ENCODE measurements at regions not wholly inside any gene's neighbourhood (a gene's known extent, or its start where the extent isn't known, plus 50 kb on each side); places are given as distances from the start of the nearest gene placed in this dataset.
A peak's percentile ranks its signal among the peaks of the same experiment; 100 is the strongest.

DNA sequence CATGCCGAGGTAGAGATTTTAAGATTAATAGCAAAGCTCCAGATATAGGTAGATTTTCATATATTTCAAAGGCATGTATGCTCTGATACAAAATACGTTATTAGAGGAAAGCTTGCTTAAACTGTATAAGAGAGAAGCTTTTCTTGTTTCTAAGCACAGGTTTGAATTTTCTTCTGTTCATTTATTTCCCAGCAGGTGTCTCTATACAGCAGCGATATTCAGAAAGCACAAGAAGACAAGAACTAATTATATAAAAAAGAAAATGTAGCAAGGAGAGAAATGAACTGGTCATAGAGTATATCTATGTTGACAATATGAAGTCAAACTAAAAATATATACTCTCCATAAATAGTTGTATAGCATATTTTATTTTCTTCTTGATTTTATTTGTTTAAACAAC is 307.4 kb upstream of the NOVA1 start:
- Histone ChIP-seq H3K4me3 (ENCODE audit: low read depth, low read length) (no peak overlapping the region), H3K36me3 (ENCODE audit: control insufficient read depth, insufficient read depth, low read length) (no peaks in the 10 kb centered on the region), H3K9me3 (ENCODE audit: control insufficient read depth, insufficient read depth, low read length) (peaks cover 3% of the 10 kb centered on the region), H3K27ac (ENCODE audit: low read depth, low read length) (no peak overlapping the region), H3K27me3 (ENCODE audit: control insufficient read depth, insufficient read depth, low read length) (no peaks in the 10 kb centered on the region), H3K4me1 (ENCODE audit: control insufficient read depth, insufficient read depth, low read length) (no peaks in the 10 kb centered on the region)
- peak in 4 of 6 donors; percentile 13 to 87 (median 24) for DNase-seq (ENCODE audit: low read depth in 4 of 6, low spot score in 6 of 6)
- WGBS (ENCODE audit: insufficient coverage) = no CpG with 5 or more reads among the region's 3 CpGs

DNA sequence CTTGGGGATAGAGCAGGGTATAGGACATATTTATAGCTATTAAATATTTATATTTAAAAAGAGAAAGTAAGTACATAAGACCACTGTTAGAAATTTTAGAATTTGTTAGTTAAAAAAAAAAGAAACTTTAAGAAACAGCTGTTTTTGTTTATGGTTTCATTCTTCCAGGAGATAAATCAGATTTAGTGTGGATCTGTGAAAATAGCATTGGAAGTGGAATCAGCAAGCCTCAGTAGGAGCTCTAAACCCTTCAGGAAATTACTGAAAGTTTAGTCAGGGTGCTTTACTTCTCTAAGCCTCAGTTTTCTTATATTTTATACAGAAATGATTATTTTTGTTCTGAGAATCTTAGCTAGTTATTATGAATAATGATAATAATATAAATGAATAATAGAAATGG is 316.0 kb upstream of the NOVA1 start:
- Histone ChIP-seq H3K9me3 (ENCODE audit: control insufficient read depth, insufficient read depth, low read length) (no peaks in the 10 kb centered on the region), H3K4me3 (ENCODE audit: low read depth, low read length) (no peak overlapping the region), H3K4me1 (ENCODE audit: control insufficient read depth, insufficient read depth, low read length) (no peaks in the 10 kb centered on the region), H3K27ac (ENCODE audit: low read depth, low read length) (no peak overlapping the region), H3K36me3 (ENCODE audit: control insufficient read depth, insufficient read depth, low read length) (no peaks in the 10 kb centered on the region), H3K27me3 (ENCODE audit: control insufficient read depth, insufficient read depth, low read length) (no peaks in the 10 kb centered on the region)
- DNase-seq (ENCODE audit: low read depth in 4 of 6, low spot score in 6 of 6) = no peak

GRCh38 chr14:26917086-26917485 is 319.3 kb upstream of the NOVA1 start:
- no CpG with 5 or more reads among the region's 1 CpG for WGBS (ENCODE audit: insufficient coverage)
- H3K27ac ChIP-seq (ENCODE audit: low read depth, low read length) = no peak overlapping the region
- DNase-seq (ENCODE audit: low read depth in 4 of 6, low spot score in 6 of 6) = no peak

DNA sequence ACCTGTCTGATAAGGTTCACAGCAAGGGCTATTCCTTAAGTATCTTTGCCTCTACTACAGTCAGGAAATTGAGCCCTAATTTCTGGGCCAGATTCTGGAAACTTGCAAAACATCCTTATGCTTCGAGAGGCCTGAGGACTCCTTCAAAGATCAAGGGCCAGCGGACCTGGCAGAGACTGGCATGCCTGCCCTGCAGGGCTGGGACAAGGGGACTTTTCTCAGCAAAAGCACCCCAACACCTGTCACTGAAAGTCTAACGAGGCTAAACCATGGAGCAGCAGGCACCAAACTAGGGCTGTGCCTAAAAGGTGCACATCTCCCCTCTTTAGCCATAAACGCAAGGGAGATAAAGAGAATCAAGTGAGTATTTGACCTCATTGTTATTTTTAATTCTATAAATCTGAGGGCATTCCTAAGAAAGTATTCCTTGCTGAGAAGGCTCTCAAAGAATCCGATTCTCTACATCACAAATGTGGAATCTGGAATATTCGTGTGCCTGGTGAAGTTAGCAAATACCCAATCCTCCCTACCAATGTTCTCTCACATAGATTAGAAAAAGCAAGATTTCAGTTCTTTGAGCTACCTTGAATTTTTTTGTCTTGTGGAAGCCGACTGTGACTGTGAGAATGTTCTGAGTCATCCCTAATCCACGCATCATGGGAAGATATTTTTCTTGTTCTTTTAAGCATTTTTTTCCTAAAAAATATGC is 328.2 kb upstream of the NOVA1 start:
- Histone ChIP-seq H3K27me3 (ENCODE audit: control insufficient read depth, insufficient read depth, low read length) (no peaks in the 10 kb centered on the region), H3K4me3 (ENCODE audit: low read depth, low read length) (no peak overlapping the region), H3K4me1 (ENCODE audit: control insufficient read depth, insufficient read depth, low read length) (no peaks in the 10 kb centered on the region), H3K27ac (ENCODE audit: low read depth, low read length) (no peak overlapping the region), H3K36me3 (ENCODE audit: control insufficient read depth, insufficient read depth, low read length) (no peaks in the 10 kb centered on the region), H3K9me3 (ENCODE audit: control insufficient read depth, insufficient read depth, low read length) (no peaks in the 10 kb centered on the region)
- no peak for DNase-seq (ENCODE audit: low read depth in 4 of 6, low spot score in 6 of 6)
- WGBS (ENCODE audit: insufficient coverage) = 95% methylated on average over 2 of the region's 8 CpGs

More at GRCh38 chr14:26917086-26917485, 319.3 kb upstream of the NOVA1 start:
- H3K36me3 ChIP-seq (ENCODE audit: control insufficient read depth, insufficient read depth, low read length) = no peaks in the 10 kb centered on the region
- no peaks in the 10 kb centered on the region for H3K27me3 ChIP-seq (ENCODE audit: control insufficient read depth, insufficient read depth, low read length)
- no peak overlapping the region for H3K4me3 ChIP-seq (ENCODE audit: low read depth, low read length)
- H3K4me1 ChIP-seq (ENCODE audit: control insufficient read depth, insufficient read depth, low read length) = no peaks in the 10 kb centered on the region
- no peaks in the 10 kb centered on the region for H3K9me3 ChIP-seq (ENCODE audit: control insufficient read depth, insufficient read depth, low read length)

DNA sequence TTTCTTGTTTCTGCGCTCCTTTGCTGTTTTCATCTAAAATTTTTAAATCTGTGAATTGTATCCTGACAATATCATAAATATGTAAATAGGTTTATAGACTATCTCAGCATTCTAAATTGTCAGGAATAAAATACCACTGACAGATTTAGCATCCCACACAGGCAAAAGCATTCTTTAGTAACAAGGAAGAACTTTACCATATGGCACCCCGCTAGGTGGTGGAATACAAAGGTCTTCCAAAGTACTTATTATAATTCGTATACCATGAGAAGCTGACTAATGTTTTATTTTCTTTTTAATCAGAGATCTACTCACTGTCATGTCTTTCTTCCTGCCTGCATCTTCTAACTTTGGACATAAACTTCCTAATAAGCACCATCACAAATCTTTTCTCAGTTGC is 328.8 kb upstream of the NOVA1 start:
- DNase-seq (ENCODE audit: low read depth in 4 of 6, low spot score in 6 of 6) = peak in 1 of 6 donors; percentile 3
- Histone ChIP-seq H3K36me3 (ENCODE audit: control insufficient read depth, insufficient read depth, low read length) (no peaks in the 10 kb centered on the region), H3K27ac (ENCODE audit: low read depth, low read length) (no peak overlapping the region), H3K4me3 (ENCODE audit: low read depth, low read length) (no peak overlapping the region), H3K9me3 (ENCODE audit: control insufficient read depth, insufficient read depth, low read length) (no peaks in the 10 kb centered on the region), H3K27me3 (ENCODE audit: control insufficient read depth, insufficient read depth, low read length) (no peaks in the 10 kb centered on the region), H3K4me1 (ENCODE audit: control insufficient read depth, insufficient read depth, low read length) (no peaks in the 10 kb centered on the region)
- WGBS (ENCODE audit: insufficient coverage) = no CpG with 5 or more reads among the region's 3 CpGs

DNA sequence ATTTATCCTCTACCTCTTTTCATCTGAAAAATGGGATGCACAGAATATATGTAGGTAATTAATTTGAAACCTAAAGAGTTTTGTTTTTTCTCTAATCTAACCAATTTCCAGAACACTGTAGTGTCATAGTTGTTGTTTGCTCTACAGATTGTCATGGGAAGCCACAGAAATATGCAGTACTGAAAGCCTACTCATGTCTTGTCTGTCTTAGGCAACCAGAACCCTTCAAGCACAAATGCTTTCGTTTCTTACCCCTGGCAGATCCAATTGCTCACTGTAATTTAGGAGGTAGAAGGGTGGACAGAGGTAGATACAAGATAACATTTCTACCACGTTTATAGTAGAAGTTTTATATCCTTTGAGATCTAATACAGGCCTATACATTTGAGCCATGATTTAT is 330.2 kb upstream of the NOVA1 start:
- no peak overlapping the region for H3K27ac ChIP-seq (ENCODE audit: low read depth, low read length)

GRCh38 chr14:26929361-26929760 is 331.5 kb upstream of the NOVA1 start:
- Histone ChIP-seq H3K4me3 (ENCODE audit: low read depth, low read length) (no peak overlapping the region), H3K36me3 (ENCODE audit: control insufficient read depth, insufficient read depth, low read length) (no peaks in the 10 kb centered on the region), H3K27ac (ENCODE audit: low read depth, low read length) (no peak overlapping the region), H3K4me1 (ENCODE audit: control insufficient read depth, insufficient read depth, low read length) (no peaks in the 10 kb centered on the region), H3K27me3 (ENCODE audit: control insufficient read depth, insufficient read depth, low read length) (no peaks in the 10 kb centered on the region), H3K9me3 (ENCODE audit: control insufficient read depth, insufficient read depth, low read length) (no peaks in the 10 kb centered on the region)
- DNase-seq (ENCODE audit: low read depth in 4 of 6, low spot score in 6 of 6) = no peak
- 89% methylated on average over 2 of the region's 3 CpGs for WGBS (ENCODE audit: insufficient coverage)

More for the DNA sequence above, 330.2 kb upstream of the NOVA1 start:
- no peak overlapping the region for H3K4me3 ChIP-seq (ENCODE audit: low read depth, low read length)
- no peaks in the 10 kb centered on the region for H3K9me3 ChIP-seq (ENCODE audit: control insufficient read depth, insufficient read depth, low read length)
- WGBS (ENCODE audit: insufficient coverage) = no CpG with 5 or more reads among the region's 2 CpGs
- H3K4me1 ChIP-seq (ENCODE audit: control insufficient read depth, insufficient read depth, low read length) = no peaks in the 10 kb centered on the region
- H3K36me3 ChIP-seq (ENCODE audit: control insufficient read depth, insufficient read depth, low read length) = no peaks in the 10 kb centered on the region
- DNase-seq (ENCODE audit: low read depth in 4 of 6, low spot score in 6 of 6) = no peak
- H3K27me3 ChIP-seq (ENCODE audit: control insufficient read depth, insufficient read depth, low read length) = no peaks in the 10 kb centered on the region

GRCh38 chr14:26930576-26930975 is 332.7 kb upstream of the NOVA1 start:
- H3K4me3 ChIP-seq (ENCODE audit: low read depth, low read length) = no peak overlapping the region

DNA sequence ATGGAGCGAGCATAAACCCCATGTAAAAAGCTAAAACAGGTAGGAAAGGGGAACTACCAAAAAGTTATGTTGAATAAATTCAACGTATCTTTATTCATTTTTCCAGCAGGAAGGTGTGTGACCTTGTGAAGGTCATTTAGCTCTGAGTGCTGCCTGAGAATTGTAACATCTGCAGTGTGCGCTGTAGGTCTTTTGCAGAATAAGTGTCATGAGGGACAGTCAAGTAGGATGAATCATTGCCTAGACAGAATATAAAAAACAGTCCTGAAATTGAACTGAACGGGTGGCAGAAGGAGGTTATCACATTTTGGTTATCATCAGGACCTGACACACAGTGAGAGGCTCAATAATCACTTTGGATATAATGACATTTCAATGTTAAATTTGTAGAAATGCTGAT is 334.8 kb upstream of the NOVA1 start:
- H3K27me3 ChIP-seq (ENCODE audit: control insufficient read depth, insufficient read depth, low read length) = no peaks in the 10 kb centered on the region
- H3K27ac ChIP-seq (ENCODE audit: low read depth, low read length) = no peak overlapping the region
- 100% methylated on average over 2 of the region's 4 CpGs for WGBS (ENCODE audit: insufficient coverage)
- no peaks in the 10 kb centered on the region for H3K9me3 ChIP-seq (ENCODE audit: control insufficient read depth, insufficient read depth, low read length)
- no peak for DNase-seq (ENCODE audit: low read depth in 4 of 6, low spot score in 6 of 6)
- no peak overlapping the region for H3K4me3 ChIP-seq (ENCODE audit: low read depth, low read length)
- H3K4me1 ChIP-seq (ENCODE audit: control insufficient read depth, insufficient read depth, low read length) = no peaks in the 10 kb centered on the region
- no peaks in the 10 kb centered on the region for H3K36me3 ChIP-seq (ENCODE audit: control insufficient read depth, insufficient read depth, low read length)

More at GRCh38 chr14:26930576-26930975, 332.7 kb upstream of the NOVA1 start:
- DNase-seq (ENCODE audit: low read depth in 4 of 6, low spot score in 6 of 6) = no peak
- Histone ChIP-seq H3K36me3 (ENCODE audit: control insufficient read depth, insufficient read depth, low read length) (no peaks in the 10 kb centered on the region), H3K4me1 (ENCODE audit: control insufficient read depth, insufficient read depth, low read length) (no peaks in the 10 kb centered on the region), H3K27ac (ENCODE audit: low read depth, low read length) (no peak overlapping the region), H3K9me3 (ENCODE audit: control insufficient read depth, insufficient read depth, low read length) (no peaks in the 10 kb centered on the region), H3K27me3 (ENCODE audit: control insufficient read depth, insufficient read depth, low read length) (no peaks in the 10 kb centered on the region)
- no CpG with 5 or more reads among the region's 2 CpGs for WGBS (ENCODE audit: insufficient coverage)

- DNase-seq (ENCODE audit: low read depth in 4 of 6, low spot score in 6 of 6) = no peak
- WGBS (ENCODE audit: insufficient coverage) = no CpG with 5 or more reads among the region's 4 CpGs
- Histone ChIP-seq H3K4me1 (ENCODE audit: control insufficient read depth, insufficient read depth, low read length) (no peaks in the 10 kb centered on the region), H3K27ac (ENCODE audit: low read depth, low read length) (no peak overlapping the region), H3K4me3 (ENCODE audit: low read depth, low read length) (no peak overlapping the region), H3K36me3 (ENCODE audit: control insufficient read depth, insufficient read depth, low read length) (no peaks in the 10 kb centered on the region), H3K27me3 (ENCODE audit: control insufficient read depth, insufficient read depth, low read length) (no peaks in the 10 kb centered on the region), H3K9me3 (ENCODE audit: control insufficient read depth, insufficient read depth, low read length) (no peaks in the 10 kb centered on the region)
These were observed 335.6 kb upstream of the NOVA1 start for GRCh38 chr14:26933431-26933830.

All from spinal cord (tissue), 9 donors.